ENCODE measurements at regions not wholly inside any gene's neighbourhood (a gene's known extent, or its start where the extent isn't known, plus 50 kb on each side); places are given as distances from the start of the nearest gene placed in this dataset.

GRCh38 chr4:123298261-123298660, 98.3 kb upstream of the SPRY1 start:
- Histone ChIP-seq H3K4me1 (peaks cover 0 to 22% (median 0%) of the 10 kb centered on the region in 3 donors), H3K36me3 (no peaks in the 10 kb centered on the region), H3K27ac (peak overlapping the region in 1 of 4 donors; percentile 2), H3K4me3 (no peak overlapping the region), H3K27me3 (no peaks in the 10 kb centered on the region), H3K9me3 (no peaks in the 10 kb centered on the region)
- DNase-seq: no peak
- TF ChIP-seq POLR2A (IDR thresholded peaks at IDR 0.05): no peak
- no peak for TF ChIP-seq CTCF (IDR thresholded peaks at IDR 0.05)
- intact Hi-C loops (cut with DNase I): no loop called here
- WGBS, 2 donors: 94 to 99% methylated on average over 5 to 6 of the region's 6 CpGs

GRCh38 chr4:123298801-123299200, 97.8 kb upstream of the SPRY1 start:
- Histone ChIP-seq H3K4me3 (no peak overlapping the region), H3K4me1 (peaks cover 0 to 22% (median 0%) of the 10 kb centered on the region in 3 donors), H3K9me3 (no peaks in the 10 kb centered on the region), H3K27me3 (no peaks in the 10 kb centered on the region), H3K36me3 (no peaks in the 10 kb centered on the region), H3K27ac (peak overlapping the region in 2 of 4 donors; percentile 2 to 56)
- intact Hi-C loops (cut with DNase I): no loop called here
- no peak for TF ChIP-seq CTCF (IDR thresholded peaks at IDR 0.05)
- TF ChIP-seq POLR2A (IDR thresholded peaks at IDR 0.05): no peak
- 50 to 57% methylated on average over 2 of the region's 2 CpGs for WGBS, 2 donors
- DNase-seq: no peak

- H3K4me1 ChIP-seq: peaks cover 0 to 22% (median 0%) of the 10 kb centered on the region in 3 donors
- H3K27me3 ChIP-seq: no peaks in the 10 kb centered on the region
- no peaks in the 10 kb centered on the region for H3K36me3 ChIP-seq
- H3K4me3 ChIP-seq: no peak overlapping the region
- peak overlapping the region in 2 of 4 donors; percentile 2 to 56 for H3K27ac ChIP-seq
- DNase-seq: no peak
- TF ChIP-seq POLR2A (IDR thresholded peaks at IDR 0.05) (no peak), CTCF (IDR thresholded peaks at IDR 0.05) (no peak)
- no peaks in the 10 kb centered on the region for H3K9me3 ChIP-seq
- intact Hi-C loops (cut with DNase I): no loop called here
Observed at GRCh38 chr4:123299212-123299691, 97.3 kb upstream of the SPRY1 start.

- no peak for DNase-seq
- WGBS, 2 donors: 85 to 88% methylated on average over 4 of the region's 4 CpGs
- Histone ChIP-seq H3K27ac (no peak overlapping the region), H3K9me3 (no peaks in the 10 kb centered on the region), H3K4me3 (no peak overlapping the region), H3K36me3 (no peaks in the 10 kb centered on the region), H3K4me1 (peaks cover 0 to 22% (median 0%) of the 10 kb centered on the region in 3 donors), H3K27me3 (no peaks in the 10 kb centered on the region)
- no peak for TF ChIP-seq CTCF (IDR thresholded peaks at IDR 0.05)
- no peak for TF ChIP-seq POLR2A (IDR thresholded peaks at IDR 0.05)
- intact Hi-C loops (cut with DNase I): no loop called here
Observed at GRCh38 chr4:123300222-123301039, 96.2 kb upstream of the SPRY1 start.

GRCh38 chr4:123301923-123302322, 94.7 kb upstream of the SPRY1 start:
- 83 to 84% methylated on average over 2 of the region's 2 CpGs for WGBS, 2 donors
- Histone ChIP-seq H3K9me3 (no peaks in the 10 kb centered on the region), H3K36me3 (no peaks in the 10 kb centered on the region), H3K4me3 (no peak overlapping the region), H3K4me1 (peaks cover 0 to 22% (median 0%) of the 10 kb centered on the region in 3 donors), H3K27ac (no peak overlapping the region), H3K27me3 (no peaks in the 10 kb centered on the region)
- intact Hi-C loops (cut with DNase I): no loop called here
- TF ChIP-seq CTCF (IDR thresholded peaks at IDR 0.05) (no peak), POLR2A (IDR thresholded peaks at IDR 0.05) (no peak)
- DNase-seq: no peak
